Left hindlimb (tissue), 1 donor: ENCODE measurements at regions not wholly inside any gene's neighbourhood (a gene's known extent, or its start where the extent isn't known, plus 50 kb on each side); places are given as distances from the start of the nearest gene placed in this dataset.
A peak's percentile ranks its signal among the peaks of the same experiment; 100 is the strongest.
"Not testable (repeated sequence)": the region's sequence is repeated elsewhere in the genome, so short reads cannot be mapped to it uniquely, and the experiment has no call there.

Experiments used
- DNase-seq: peaks from one replicate; pipeline ENCODE4 v3.0.0-alpha.2; 2018

DNA sequence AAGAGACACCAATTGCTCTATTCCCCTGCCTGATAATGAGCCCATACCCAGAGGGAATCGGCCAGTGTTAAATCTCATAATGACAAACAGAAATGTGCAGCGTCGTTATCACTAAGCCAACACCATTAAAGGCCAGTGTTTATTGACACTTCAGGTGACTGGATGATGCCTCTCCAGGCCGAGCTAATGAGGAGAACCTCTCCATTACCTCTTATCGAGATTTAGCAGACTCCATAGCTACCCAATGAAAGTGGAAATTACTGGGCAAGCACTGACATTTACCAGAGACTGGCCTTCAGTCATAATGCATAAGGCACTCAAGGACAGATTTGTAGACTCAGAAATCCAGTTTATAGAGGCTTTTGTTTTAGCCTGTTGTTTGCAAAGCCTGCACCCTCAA is 669.5 kb downstream of the MAFB start:
- DNase-seq = no peak

DNA sequence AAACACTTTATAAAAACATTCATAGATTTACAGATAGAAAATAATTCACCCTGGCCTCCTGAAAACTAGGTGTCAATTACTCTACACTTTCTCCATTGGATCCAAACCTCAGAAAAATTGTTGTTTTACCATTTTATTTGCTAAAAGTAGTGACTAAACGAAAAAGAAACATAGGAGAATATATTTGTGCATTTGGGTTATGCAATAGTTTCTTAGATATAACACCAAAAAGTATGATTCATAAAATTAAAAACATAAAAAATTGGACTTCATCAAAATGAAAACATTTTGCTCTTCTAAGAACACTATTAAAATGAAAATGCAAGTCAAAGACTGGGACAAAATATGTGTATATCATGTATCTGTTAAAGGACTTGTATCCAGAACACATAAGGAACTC is 671.3 kb downstream of the MAFB start:
- DNase-seq = no peak

DNA sequence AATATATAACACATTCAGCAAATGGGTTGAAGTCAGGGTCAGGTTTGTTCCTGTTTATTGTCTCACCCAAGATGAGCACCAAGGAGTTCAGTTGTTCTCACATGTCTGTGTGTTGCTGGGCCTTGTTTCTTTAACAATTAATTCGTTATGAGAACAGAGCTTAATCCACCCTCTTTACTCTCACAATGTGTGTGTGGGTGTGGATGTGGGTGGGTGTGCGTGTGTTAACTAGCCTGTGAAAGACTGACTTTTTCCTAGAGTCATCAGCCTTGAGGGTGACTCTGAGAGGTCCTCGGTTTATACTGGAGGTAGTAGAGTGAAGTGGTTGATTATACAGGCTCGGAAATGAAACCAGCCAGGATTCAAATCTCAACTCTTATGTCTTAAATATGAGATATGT is 672.1 kb downstream of the MAFB start:
- no peak for DNase-seq

DNA sequence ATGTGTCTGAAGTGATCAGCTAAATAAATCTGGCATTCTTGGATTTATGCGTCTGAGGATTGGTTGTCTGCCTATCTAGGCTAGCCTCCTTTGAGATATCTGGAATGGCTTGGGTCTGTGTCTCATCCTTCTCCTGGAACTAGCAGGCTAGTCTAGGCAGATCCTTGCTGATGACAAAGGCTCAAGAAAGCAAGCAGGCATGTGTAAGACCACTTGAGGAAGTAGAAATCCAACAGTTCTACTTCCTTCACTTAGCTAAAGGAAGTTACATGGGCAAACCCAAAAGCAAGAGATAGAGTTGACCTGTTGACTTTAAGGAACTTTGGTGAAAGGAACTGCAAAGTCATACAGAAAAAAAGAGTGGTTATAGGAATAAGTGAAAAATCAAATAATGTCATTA is 672.6 kb downstream of the MAFB start:
- DNase-seq = no peak

DNA sequence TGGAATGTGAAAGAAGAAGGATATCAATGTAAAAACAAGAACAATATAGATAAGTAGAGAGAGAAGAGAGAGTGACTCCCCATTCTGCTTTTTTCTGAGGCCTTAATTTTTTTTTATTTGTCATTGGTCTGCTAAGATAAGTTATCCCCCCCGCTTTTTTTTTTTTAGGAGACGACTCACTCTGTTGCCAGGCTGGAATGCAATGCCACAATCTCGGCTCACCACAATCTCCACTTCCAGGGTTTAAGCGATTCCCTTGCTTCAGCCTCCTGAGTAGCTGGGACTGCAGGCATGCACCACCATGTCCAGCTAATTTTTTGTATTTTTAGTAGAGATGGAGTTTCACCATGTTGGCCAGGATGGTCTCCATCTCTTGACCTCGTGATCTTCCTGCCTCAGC is 677.0 kb downstream of the MAFB start:
- DNase-seq = not testable (repeated sequence)

DNA sequence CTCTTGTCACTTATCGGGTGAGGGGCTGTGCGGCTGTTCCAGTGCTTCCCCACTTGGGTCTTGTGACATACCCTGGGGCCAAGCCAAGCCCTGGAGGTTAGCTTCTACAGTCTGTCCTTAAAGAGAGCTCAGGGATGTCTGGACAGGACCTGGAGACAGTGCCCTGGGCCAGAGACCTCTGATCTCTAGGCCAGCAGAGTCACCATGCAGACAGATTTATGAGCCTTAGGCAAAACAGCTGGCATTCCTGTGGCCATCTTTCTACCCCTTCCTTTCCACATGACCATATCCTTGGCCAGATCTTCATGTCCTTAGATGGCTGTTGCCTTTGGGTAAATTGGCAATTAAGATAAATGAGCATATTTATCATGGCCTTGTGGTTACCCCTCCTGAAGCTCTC is 678.6 kb downstream of the MAFB start:
- DNase-seq = peak; percentile 30

DNA sequence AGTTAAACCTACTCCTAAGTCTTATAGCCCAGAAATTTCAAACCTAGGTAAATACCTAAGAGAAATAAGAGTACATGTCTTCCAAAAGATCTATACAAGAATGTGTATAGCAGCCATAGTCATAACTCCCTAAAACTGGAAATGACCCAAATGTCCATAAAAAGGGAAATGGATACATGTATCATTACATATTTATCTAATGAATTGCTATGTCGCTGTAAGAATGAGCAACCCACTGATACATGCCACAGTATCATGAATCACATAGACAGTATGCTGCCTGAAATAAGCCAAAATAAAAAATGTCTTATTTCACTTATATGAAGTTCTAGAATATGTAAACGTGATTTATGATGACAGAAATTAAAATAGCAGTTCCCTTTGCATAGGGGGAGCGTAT is 679.5 kb downstream of the MAFB start:
- no peak for DNase-seq

DNA sequence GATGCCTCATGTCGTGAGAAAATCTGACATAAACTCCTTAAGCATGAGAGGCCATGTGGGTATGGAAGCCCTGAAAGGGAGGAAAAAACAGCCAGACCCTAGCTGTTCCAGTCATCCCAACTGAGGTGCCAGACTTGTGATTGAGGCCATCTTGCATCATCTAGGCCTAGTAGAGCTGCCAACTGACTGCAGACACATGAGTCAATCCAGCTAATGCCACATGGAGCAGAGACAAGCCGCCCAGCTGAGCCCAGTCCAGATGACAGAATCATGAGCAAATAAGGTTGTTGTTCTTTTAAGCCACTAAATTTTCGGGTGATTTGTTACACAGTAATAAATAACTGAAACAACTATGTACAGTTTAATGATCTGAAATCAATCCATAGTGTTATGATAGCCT is 680.9 kb downstream of the MAFB start:
- DNase-seq = no peak

DNA sequence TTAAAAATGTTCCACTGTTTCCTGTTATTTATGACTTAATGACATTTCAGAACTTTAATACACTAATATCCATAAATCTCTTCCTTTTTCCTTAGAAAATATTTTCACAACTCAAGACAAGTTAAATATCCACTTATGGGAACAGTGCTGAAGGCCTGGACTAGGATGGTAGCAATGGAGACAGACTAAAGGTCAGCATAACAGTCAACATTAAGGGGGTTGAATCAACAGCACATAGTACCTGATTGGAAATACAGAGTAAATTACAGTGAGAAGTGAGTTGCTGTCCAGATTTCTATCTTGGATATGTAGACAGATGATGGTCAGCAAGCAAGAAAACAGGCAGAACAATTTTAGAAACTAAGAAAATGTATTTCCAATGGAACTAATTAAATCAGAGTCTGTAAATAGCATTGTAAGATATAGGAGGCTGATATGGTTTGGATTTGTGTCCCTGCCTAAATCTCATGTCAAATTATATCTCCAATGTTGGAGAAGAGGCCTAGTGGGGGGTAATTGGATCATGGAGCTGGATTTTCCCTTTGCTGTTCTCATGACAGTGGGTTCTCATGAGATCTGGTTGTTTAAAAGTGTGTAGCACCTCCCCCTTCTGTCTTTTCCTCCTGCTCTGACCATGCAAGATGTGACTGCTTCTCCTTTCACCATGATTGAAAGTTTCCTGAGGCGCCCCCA is 682.7 kb downstream of the MAFB start:
- no peak for DNase-seq

DNA sequence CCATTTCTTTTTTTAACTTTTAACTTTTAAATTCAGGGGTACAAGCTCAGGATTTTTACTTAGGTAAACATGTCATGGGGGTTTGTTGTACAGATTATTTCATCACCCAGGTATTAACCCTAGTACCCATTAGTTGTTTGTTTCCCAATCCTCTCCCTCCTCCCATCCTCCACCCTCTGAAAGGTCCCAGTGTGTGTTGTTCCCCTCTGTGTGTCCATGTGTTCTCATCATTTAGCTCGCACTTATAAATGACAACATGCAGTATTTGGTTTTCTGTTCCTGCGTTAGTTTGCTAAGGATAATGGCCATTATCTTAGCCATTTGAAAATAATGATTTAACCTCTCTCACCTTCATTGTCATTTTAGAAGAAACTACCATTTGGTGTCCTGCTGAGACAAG is 684.9 kb downstream of the MAFB start:
- not testable (repeated sequence) for DNase-seq

DNA sequence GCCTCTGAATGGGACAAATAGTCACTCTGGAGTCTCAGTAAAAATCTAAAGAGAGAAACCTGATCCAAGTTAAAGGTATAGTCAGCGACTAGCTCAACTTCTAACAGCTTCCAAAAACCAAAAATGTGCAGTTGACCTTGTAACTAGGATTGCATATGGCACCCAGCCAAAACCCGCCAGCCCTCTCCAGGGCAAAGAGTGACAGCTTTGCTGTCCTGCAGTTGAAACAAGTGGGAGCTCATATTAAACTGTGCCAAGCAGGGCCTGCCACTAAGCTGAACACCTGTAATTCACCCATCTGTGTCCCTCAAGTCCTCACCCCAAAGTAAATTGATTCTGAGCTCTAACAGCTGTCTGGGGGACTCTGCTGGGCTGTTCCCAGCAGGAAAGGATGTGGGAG is 695.3 kb downstream of the MAFB start:
- DNase-seq = no peak

DNA sequence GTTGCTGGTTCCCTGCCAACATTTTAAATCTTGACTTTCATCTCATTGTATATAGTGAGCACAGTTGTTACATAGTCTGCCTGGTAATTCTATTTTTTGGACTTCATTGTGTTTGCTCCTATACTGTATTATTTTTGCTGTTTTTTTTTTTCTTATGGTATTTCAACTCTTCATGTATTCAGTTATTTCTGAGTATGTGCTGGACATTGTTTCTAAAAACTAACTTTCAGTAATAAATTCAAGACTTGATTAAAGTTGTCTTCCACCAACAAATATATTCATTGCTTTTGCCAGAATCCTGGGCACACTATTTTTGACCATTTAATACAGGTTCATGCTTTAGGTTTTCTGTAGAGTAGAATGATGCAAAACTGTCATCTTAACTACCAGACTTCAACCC is 698.3 kb downstream of the MAFB start:
- DNase-seq = no peak

DNA sequence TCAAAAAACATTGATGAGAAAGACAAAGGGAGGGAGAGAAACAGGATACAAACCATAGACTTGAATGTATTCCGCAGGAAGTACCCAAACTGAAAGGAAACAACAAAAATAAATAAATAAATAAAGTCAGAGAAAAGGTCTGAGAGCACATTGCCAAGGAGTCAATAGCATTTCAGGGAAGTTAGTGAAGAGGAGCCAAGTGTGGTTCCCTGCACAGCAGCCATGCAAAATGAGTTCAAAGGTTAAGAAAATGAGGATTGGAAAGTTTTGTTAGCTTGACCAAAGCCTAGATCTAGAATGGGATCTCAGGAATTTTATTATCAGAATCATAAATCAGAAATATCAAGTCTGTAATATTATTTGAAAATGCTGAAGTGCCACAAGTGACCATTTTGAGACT is 700.0 kb downstream of the MAFB start:
- DNase-seq = no peak

DNA sequence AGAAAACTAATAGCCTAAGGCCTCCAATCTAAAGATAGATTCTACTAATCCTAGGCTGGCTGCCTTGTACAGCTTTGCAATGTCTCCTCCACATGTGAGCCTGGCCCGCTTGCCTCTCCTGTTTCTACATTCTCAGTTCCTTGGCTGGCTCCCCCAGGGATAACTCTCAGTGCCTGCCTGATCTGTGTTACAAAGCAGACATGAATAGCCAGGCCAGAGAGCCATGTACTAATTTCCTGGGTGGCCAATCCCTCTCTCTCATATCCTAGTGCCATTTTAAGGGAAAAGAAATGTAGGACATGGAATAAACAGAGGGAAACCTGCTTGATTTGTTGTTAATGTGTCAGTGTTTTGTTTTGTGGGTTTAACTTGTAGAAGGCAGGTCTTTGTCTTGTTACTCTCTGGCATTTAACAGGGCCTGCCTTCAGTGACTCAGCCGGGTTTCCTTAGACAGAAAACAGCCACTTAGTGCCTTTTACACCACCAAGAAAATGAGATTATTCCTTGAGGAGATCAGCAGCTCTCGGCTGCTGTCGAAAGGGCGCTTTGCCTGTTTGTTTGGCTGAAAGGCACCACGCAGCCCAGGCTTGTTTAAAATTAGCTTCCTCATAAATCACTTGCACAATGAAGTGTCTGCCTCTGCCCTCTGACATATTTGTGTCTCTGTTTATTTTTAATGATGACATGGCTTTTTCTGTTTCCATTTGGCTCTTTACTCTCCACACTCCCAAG is 702.7 kb downstream of the MAFB start:
- DNase-seq = peak; percentile 43

DNA sequence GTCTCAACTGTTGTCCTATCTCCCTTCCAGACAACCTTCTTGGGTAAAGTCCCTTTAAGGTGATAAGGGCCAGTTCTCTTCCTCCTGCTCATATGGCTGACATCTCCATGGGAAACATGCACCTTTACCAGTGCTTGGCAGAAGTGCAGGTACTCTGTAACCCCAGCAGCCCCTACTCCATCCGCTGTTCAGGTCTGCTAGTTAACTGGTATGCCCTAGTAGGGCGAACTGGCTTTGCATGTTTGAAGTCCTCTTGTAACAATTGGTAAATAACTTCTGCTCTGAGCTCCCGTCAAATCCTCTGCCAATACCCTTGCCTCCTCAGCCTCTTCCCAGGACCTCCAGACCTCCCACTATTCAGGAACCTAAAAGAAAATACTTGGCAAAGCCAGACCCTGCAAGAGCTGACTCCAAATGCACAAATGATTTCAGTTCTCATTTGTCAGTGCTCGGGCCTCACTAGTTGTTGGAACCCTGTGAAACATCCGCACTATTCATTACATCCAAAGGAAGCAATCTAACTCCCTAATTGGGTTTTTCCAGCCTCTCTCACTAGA is 703.7 kb downstream of the MAFB start:
- DNase-seq = no peak

DNA sequence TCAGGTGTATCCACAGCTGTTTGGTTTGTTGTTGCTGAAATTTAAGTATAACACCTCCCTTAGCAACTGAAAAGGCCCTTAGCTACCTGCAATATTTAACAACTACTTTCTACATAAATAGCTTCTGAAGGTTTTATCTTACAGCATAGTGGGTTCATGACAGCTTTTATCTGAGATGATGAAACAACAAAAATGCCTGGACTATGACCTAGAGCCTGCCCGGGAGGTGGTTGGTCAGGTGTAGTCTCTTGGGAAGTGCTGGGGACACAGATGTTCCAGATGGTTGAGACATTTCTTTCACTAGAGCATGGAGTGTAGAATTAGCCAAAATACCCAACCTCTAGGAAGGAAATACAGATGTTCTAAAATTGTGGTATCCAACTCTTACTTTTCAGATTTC is 705.4 kb downstream of the MAFB start:
- no peak for DNase-seq

DNA sequence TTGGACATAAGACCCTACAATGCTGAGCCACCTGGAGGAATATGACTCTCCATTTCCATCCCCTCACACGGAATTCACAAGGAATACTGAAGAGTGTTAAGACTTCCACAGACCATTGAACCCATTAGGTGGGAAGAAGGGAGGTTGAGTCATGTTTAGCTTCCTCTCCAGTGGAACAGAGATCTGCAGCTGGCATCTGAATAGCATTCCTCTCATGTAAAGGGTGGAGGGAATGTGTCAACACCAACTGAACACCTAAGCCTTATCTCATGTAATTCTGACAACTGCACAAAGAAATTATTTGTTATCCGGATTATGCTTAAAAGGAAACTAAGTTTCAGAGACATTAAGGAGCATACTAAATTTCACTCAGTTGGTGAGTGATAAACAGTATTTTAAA is 705.9 kb downstream of the MAFB start:
- DNase-seq = no peak

DNA sequence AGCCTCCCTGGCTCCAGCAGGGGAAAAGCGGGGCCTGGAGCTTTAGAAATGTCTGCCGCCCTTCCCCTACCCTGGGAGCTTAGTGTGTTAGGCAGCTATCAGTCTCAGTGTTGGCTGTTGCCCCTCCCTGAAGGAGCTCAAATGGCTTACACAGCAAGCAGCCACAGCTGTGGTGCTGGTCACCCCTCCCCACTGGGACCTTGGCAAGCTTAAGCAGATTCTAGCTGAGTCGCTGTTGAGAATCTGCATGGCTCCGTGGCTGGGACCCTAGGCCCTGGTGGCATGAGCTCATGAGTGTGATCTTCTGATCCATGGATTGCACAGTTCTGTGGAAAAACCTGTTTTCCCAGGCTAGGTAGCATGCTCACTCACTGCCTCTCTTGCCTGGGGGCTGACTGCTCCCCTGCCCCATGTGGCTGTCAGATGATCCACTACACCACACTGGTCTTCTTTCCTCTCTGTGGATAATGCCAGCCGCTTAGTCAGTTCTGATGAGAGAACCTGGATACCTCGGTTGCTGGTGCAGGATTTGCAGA is 714.0 kb downstream of the MAFB start:
- no peak for DNase-seq

DNA sequence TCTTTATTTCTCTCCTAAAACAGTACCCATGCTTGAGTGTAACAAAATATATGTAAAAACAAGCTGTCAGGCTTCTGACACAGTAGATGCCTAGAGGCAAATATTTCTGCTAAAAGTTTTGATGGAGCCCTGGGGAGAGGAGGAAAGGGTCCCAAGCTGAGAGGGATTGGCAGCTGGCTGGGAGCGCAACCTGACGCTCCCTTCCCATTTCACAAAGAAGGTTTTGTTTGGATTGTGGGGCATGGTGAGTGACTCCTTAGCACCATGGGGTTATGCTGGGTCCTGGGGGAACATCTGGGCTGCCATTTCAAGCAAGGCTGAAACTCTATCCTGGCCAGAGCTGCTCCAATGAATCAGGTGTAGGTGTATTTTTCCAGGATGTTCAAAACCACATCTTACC is 720.5 kb downstream of the MAFB start:
- no peak for DNase-seq

DNA sequence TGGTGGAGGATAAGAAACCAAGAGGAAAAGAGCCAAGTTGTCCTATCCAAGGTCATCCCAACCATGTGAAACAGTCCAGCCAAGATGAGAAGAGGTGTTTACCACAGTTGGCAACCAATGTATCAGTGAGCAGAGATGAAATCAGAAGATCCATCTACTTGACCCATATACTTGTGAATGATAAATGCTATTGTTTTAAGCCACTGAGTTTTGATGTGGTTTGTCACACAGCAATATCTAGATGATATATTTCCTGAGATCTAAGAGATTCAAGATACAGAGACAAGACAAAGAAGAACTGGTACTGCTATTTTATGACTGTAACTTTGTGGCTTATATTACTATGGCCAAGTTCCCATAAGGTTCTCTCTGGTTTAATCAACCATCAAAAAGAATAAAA is 721.2 kb downstream of the MAFB start:
- DNase-seq = no peak

DNA sequence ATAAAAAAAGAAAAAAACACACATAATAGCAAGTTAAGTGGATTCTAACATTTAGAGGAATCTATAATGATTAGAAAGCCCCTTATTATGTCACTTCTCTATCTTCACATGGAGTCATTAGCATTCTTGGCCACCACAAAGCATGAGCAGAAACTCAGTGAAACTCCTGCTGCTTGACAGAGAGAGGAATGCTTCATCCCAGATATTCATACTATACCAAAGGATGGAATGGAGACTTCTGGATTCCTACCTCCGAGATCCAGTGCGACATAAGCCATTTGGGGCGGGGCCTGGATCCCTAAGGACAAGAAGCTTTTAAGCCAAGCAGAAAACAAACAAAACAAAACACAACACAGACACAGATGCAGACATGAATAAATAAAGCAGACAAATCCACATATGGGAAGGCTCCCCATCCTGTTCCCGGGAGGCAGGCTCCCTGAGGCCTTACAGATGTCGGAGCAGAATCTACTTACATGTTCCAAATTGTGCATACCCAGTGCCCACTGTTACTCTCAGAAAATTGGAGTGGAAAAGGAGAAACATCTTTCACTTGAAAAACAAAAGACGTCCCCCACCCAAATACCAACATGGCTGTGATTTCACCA is 727.3 kb downstream of the MAFB start:
- DNase-seq = no peak

DNA sequence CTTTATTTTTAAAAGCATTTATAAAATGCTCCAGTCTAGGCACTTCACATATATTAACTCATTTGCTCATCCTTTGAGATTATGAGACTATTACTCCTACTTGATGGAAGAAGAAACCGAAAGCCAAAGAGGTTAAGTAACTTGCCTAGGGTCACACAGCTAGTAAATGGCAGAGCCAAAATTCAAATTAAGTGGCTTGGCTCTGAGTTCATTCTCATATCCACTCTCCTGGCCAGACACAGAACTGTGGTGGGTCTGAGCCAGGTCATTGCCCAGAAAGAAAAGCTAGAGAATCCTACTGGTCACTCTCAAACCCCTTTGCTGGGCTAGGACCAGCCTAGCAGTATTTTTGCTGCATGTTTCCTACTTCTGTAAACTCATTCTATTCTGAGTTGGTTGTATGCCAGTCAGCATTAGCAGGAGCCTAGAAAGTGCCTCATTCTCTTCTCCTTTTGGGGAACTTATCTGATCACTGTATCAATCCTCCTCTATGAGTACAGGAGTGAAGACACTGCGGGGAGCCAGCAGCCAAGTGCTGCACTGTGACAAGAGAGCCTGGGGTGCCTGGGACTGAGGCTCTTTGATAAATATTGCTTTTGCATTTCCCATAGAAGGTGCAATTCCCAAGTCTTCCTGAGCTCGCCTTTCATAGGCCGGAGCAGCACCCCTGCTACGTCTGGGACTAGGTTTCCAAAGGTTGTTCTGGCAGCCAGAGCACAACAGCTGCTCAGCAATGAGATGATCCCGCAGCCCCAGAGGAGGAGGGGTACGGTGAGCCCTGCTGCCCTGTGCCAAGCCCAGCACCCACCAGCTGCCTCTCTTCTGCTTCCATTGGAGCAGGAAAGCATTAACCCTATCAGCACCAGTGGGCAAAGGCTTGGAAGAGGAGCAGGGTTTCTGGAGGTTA is 728.3 kb downstream of the MAFB start:
- DNase-seq = peak; percentile 63

DNA sequence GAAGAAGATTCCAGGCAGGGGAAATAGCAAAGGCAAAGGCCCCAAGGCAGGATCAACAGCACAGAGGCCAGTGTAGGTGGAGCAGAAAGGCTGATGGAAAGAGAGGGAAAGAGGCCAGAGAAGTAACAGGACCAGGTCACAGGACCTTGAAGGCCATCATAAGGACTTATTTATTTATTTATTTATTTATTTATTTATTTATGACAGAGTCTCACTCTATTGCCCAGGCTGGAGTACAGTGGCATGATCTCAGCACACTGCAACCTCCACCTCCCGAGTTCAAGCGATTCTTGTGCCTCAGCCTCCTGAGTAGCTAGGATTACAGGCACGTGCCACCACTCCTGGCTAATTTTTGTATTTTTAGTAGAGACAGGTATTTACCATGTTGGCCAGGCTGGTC is 731.1 kb downstream of the MAFB start:
- DNase-seq = not testable (repeated sequence)
